Epithelial cell of esophagus (primary cell): ENCODE measurements at regions not wholly inside any gene's neighbourhood (a gene's known extent, or its start where the extent isn't known, plus 50 kb on each side); places are given as distances from the start of the nearest gene placed in this dataset.

ENCODE experiments used
- DNase-seq: peaks from one replicate; pipeline ENCODE4 v3.0.0; 2010; ENCODE audit warnings: low read depth
- H3K4me3 ChIP-seq: 2 replicates; pipeline ENCODE4 v1.5.1; 2011; ENCODE audit warnings: mild to moderate bottlenecking, low read length, control low read depth
- CTCF ChIP-seq: IDR thresholded peaks from 2 replicates; pipeline ENCODE4 v1.5.1; 2011; ENCODE audit warnings: low read depth, mild to moderate bottlenecking, low read length, control low read depth, inconsistent platforms; ENCODE audit not compliant: insufficient read depth; ENCODE audit errors: missing control alignments

- no peak for DNase-seq
- no peak overlapping the region for H3K4me3 ChIP-seq
- TF ChIP-seq CTCF = no peak
Observed at GRCh38 chrX:39150220-39150619, 349.0 kb downstream of the MID1IP1 start.

GRCh38 chrX:39150621-39151020 is 349.4 kb downstream of the MID1IP1 start:
- H3K4me3 ChIP-seq = no peak overlapping the region
- DNase-seq = no peak
- no peak for TF ChIP-seq CTCF

GRCh38 chrX:39152106-39152649 is 350.9 kb downstream of the MID1IP1 start:
- TF ChIP-seq CTCF = peak; percentile 59
- DNase-seq = peak; percentile 20
- H3K4me3 ChIP-seq = no peak overlapping the region

GRCh38 chrX:39156051-39156450 is 354.8 kb downstream of the MID1IP1 start:
- TF ChIP-seq CTCF = no peak
- no peak overlapping the region for H3K4me3 ChIP-seq
- DNase-seq = no peak

- no peak for DNase-seq
Observed at GRCh38 chrX:39157006-39157405, 355.7 kb downstream of the MID1IP1 start.

GRCh38 chrX:39157796-39158195 is 356.5 kb downstream of the MID1IP1 start:
- DNase-seq = no peak
- no peak for TF ChIP-seq CTCF

More at GRCh38 chrX:39157006-39157405, 355.7 kb downstream of the MID1IP1 start:
- H3K4me3 ChIP-seq = no peak overlapping the region
- no peak for TF ChIP-seq CTCF

More at GRCh38 chrX:39157796-39158195, 356.5 kb downstream of the MID1IP1 start:
- H3K4me3 ChIP-seq = no peak overlapping the region
